Muscle of arm (tissue), 1 donor: ENCODE measurements at regions not wholly inside any gene's neighbourhood (a gene's known extent, or its start where the extent isn't known, plus 50 kb on each side); places are given as distances from the start of the nearest gene placed in this dataset.
"Not testable (repeated sequence)": the region's sequence is repeated elsewhere in the genome, so short reads cannot be mapped to it uniquely, and the experiment has no call there.

Experiments
- DNase-seq: peaks from one replicate; pipeline ENCODE4 v3.0.0-alpha.2; 2013

DNA sequence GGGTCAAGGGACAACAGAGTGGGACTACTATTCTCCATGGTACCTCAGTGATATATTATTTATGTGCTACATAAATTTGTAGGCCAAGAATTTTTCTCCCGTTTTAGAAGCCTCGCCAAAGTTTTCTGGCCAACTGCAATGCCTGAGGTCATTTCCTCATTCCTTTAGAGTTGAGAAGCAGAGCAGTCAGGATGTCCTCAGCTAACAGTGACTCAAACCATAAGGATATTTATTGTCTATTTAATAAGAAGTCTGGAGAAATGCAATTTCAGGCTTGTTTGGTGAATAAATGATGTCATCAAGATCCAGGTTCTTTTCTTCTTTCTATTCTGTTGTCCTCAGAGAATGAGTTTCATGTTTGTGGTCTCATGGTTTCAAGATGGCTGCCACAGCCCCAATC, 91.0 kb downstream of the ADCYAP1 start:
- DNase-seq: peak; percentile 59

DNA sequence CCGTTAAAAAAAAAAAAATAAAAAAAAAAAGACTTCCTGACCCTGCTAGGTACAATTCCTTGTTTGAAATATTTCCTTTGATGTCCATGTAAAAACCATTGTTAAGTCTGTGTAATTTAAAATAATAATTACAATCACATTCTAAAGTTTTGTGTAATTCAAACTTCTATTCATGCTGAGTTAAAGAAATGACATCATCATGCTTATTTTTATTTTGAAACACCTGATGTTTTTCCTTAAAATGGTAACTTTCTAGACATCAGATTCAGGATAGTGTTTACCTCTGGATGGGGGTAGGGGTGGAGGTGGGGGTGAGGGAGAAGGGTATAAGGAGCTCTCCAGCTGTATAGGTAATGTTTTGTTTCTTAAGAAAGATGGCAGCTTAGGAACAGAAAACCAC, 92.8 kb downstream of the ADCYAP1 start:
- no peak for DNase-seq

DNA sequence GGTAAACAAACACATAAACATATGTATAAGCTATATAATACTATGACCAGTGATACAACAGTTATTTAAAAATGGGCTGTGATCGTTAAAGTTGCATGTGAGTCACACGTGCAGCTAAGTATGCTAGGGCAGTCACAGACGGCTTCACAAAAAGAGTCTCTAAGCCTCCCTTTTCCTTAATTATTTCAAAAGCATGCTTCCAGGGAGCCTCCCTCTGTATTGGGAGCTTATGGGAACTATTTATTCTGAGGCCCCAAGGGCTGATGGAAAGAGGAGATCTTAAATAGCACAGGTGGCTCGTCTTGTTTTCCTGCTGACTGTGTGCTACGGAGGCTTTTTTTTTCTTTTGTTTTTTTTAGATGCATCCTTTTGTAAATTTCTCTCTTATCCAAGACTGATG, 94.3 kb downstream of the ADCYAP1 start:
- DNase-seq: no peak

GRCh38 chr18:1002653-1003178, 98.0 kb downstream of the ADCYAP1 start:
- no peak for DNase-seq

GRCh38 chr18:1003499-1003898, 98.8 kb downstream of the ADCYAP1 start:
- no peak for DNase-seq

GRCh38 chr18:1006304-1006703, 101.6 kb downstream of the ADCYAP1 start:
- DNase-seq: no peak

DNA sequence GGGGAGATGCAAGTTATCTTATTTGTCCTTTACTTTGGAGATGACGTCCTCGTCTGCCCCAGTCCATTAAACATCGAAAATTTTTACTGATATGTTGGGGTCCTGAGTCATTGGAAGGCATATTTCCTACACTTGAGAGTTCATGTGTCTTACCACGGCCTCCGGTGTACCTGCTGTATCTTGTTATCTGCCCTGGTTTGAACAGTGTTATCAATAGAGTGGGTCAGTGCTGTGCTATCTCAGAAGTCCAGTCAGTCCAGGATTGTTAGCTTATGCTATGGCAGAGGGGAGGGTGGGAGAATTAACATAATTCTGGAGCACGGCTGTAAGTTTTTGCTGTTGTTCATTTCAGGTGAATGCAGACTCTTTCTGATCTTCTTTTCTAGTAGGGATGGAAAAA, 102.3 kb downstream of the ADCYAP1 start:
- DNase-seq: no peak

DNA sequence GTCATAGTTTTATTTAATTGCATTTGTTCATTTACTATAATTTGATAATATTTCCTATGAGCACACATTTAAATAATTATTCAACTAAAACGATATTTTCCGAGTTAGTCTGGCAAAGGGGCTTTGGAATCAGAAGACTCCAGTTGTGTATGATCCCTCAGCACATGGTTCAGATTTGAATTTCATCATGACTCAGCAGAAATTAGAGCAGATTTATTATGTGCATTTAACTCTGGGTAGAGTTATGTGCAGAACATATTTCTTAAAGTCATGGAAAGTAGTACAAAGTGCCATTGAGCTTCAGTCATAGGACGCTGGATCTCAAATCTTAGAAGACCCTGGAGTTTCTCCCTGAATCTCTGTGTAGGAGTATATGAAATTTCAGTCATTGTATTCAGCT, 106.7 kb downstream of the ADCYAP1 start:
- no peak for DNase-seq

DNA sequence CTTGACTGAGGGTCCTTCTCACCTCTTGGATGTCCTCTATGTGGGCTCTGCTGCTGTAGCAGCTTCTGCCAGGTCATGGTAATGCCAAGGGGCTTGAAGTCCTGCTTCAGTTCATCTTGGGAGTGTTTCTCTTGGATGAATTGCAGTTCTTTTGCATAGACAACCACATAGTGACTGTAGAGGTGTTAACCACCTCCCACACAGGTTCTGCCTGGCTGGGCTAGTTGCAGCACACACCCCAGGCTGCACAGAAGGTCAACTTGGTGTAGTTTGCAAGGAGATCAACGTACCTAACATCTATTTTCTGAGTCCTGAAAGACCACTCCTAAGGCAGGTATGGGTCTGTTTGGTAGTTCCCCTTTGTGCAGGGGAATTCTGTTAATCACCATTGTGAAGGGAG, 108.1 kb downstream of the ADCYAP1 start:
- DNase-seq: no peak

DNA sequence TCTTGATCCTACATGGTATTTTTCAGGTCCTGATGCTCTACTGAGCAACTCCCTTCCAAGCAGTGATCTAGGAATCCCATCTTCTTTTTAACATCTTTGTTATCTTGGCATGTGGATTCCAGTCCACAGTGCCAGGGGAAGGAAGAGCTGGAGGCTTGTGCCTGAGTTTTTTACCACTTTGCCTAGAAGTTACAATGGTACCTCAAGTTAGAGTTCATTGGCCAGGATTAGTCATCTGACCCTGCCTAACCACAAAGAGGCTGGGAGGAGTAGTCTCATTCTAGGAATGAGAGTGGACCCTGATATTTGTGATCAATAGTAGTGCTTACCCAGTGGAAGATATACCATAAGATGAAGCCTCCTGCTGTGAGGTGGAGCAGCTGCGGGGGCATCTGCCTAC, 109.3 kb downstream of the ADCYAP1 start:
- no peak for DNase-seq

DNA sequence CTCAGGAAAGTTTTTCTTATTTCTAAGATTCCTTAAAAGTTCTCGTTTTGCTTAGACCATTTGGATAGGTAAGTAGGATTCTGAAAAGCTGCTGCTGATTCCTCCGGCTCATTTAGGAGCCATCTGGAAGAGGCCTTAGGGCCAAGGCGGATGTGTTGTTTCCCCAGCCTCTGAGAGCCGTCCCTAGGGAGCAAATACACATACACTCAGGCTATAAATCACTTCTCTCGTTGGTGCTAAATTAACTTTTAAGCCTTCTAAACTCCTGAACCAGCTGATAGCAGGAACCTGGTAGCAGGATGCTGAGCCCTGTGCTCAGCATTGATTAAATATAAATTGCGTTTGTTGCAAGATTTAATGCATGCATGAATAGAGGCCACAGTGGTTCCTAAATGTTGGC, 109.8 kb downstream of the ADCYAP1 start:
- DNase-seq: no peak

GRCh38 chr18:1014951-1015624, 110.4 kb downstream of the ADCYAP1 start:
- DNase-seq: no peak

- no peak for DNase-seq
These were observed 111.1 kb downstream of the ADCYAP1 start for GRCh38 chr18:1015777-1016176.

DNA sequence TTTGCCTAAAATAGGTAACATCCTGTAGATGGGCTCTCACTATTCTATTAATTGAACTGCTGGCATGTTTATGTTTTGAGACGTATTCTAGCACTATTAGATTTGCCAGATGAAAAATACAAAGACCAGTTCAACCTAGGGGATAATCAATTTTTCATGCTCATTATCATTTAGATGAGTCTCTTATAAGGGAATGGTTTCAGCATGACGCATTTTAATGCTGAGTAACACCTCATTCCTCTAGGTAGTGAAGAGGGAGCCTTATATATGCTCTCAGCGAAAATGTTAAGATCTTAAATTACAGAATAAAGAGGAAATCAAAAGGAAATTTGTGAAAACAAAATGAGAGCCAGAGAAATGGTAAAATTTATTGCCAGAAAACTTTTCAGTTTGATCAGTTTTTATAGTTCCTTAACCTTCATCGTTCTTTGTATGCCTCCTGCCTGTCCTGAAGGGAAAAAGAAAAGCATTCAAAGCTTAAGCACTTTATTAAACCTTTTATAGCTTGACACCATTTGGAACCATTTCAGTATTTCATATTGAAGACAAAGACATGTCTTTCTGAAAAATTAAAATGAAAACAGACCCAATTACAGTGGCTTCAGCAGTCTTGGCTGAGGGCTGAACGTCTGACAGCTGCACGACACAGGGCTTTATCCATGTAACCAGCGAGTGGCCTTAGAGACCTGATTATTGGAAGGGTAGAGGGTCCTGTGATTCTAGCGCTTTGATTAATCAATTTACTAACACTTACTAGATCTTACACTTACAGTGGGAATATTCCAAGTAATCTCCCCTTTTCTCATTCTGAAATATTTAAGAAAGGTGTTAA, 112.8 kb downstream of the ADCYAP1 start:
- peak; percentile 20 for DNase-seq

- DNase-seq: peak; percentile 75
These were observed 113.6 kb downstream of the ADCYAP1 start for GRCh38 chr18:1018181-1018681.

DNA sequence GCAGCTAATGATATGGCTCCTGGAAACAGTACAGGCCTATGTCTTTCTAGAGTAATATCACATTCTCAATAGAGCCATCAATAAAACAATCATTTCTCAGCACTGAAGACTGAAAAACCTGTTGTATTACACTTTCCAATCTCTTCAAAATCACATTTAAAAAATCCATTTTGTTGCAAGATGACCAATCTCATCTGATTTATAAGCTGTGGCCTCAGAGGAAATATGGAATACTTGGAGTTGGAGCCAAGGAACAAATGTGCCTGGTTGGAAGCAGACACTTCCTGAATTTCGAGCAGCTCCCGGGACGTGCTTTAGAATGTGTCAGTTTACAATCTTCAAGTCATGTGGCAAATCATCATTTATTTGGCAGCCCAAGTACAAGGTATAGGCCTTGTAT, 114.5 kb downstream of the ADCYAP1 start:
- DNase-seq: peak; percentile 65

- DNase-seq: no peak
These were observed 116.2 kb downstream of the ADCYAP1 start for GRCh38 chr18:1020731-1021344.

DNA sequence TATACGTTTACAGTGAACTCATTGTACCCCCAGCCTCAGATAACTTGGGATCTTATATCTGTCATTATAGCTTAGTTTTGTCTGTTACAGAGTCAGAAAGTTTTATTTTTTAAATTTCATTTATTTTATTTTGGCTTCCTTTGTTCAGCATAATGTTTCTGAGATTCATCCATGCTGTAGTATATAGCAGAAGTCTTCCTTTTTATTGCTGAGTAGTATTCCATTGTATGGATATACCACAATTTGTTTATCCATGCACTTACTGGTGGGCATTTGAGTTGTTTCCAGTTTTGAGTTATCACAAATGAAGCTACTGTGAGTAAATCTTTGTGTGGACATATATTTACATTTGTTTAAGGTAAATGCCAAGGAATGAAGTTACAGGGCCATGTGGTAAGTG, 122.3 kb downstream of the ADCYAP1 start:
- no peak for DNase-seq

DNA sequence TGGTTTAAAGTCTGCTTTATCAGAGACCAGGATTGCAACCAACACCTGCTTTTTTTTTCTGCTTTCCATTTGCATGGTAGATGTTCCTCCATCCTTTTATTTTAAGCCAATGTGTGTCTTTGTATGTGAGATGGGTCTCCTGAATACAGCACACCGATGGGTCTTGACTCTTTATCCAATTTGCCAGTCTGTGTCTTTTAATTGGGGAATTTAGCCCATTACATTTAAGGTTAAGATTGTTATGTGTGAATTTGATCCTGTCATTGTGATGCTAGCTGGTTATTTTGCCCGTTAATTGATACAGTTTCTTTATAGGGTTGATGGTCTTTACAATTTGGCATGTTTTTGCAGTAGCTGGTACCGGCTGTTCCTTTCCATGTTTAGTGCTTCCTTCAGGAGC, 128.4 kb downstream of the ADCYAP1 start:
- not testable (repeated sequence) for DNase-seq

DNA sequence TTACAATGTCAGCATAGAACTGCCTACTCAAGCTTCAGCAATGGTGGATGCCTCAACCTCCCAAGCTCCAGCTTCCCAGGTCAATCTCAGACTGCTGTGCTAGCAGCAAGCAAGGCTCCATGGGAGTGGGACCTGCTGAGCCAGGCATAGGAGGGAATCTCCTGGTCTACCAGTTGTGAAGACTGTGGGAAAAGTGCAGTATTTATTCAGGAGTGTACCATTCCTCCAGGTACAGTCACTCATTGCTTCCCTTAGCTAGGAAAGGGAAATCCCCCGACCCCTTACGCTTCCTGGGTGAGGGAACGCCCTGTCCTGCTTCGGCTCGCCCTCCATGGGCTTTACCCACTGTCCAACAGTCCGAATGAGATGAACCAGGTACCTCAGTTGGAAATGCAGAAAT, 130.3 kb downstream of the ADCYAP1 start:
- no peak for DNase-seq

GRCh38 chr18:1036926-1037325, 132.3 kb downstream of the ADCYAP1 start:
- no peak for DNase-seq

DNA sequence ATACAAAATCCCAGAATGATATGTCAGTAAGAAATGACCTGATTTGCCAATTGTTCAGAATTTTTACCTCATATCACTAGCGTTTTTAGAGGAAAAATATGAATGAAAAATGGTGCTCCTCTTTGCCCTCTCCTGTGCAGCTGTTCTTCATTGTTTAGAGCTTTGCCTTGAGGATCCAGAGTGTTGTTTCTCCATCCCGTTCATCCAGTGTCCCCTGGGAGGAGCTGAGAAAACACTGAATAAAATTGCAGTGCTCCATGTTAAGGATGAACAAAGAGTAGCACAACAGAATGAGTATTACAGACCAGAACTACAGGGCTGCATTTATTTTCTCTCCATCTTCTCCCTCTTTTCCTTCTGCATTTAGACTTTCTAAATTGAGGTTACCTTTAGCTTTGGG, 133.1 kb downstream of the ADCYAP1 start:
- DNase-seq: no peak

GRCh38 chr18:1039421-1039820, 134.8 kb downstream of the ADCYAP1 start:
- DNase-seq: no peak
